Astrocyte (in vitro differentiated cells and primary cell): ENCODE measurements at regions not wholly inside any gene's neighbourhood (a gene's known extent, or its start where the extent isn't known, plus 50 kb on each side); places are given as distances from the start of the nearest gene placed in this dataset.

Experiments
- EZH2 ChIP-seq: IDR thresholded peaks from 2 replicates; pipeline ENCODE4 v1.6.1; 2012; ENCODE audit warnings: mild to moderate bottlenecking, low read length, inconsistent platforms; ENCODE audit not compliant: insufficient read depth
- TF ChIP-seq, protein P1 (sequence below): IDR thresholded peaks from 2 replicates; pipeline ENCODE4 v1.5.1; 2011; ENCODE audit warnings: low read depth, mild to moderate bottlenecking, inconsistent platforms, low read length, moderate library complexity; ENCODE audit not compliant: insufficient read depth

DNA sequence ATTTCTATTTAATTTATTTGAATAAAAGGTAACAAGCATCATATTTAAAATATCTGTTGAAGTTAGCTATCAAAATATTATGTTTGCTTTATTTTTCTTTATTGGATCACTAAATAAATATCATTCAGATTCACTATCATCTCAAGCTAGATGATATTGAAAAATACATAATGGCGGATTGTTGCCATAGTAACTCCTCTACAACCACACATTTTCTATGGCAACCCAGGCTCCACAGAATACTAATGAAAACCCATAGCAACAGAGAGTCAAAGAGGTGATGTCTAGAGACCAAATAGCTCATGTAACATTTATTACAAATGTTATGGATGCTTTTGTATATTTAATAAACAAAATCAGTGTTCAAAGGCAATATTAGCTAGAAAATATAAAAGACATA, 148.9 kb upstream of the CDK1 start:
- TF ChIP-seq, protein P1, sequence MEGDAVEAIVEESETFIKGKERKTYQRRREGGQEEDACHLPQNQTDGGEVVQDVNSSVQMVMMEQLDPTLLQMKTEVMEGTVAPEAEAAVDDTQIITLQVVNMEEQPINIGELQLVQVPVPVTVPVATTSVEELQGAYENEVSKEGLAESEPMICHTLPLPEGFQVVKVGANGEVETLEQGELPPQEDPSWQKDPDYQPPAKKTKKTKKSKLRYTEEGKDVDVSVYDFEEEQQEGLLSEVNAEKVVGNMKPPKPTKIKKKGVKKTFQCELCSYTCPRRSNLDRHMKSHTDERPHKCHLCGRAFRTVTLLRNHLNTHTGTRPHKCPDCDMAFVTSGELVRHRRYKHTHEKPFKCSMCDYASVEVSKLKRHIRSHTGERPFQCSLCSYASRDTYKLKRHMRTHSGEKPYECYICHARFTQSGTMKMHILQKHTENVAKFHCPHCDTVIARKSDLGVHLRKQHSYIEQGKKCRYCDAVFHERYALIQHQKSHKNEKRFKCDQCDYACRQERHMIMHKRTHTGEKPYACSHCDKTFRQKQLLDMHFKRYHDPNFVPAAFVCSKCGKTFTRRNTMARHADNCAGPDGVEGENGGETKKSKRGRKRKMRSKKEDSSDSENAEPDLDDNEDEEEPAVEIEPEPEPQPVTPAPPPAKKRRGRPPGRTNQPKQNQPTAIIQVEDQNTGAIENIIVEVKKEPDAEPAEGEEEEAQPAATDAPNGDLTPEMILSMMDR, result no peak
- no peak for TF ChIP-seq EZH2
